ENCODE measurements at regions not wholly inside any gene's neighbourhood (a gene's known extent, or its start where the extent isn't known, plus 50 kb on each side); places are given as distances from the start of the nearest gene placed in this dataset.
A peak's percentile ranks its signal among the peaks of the same experiment; 100 is the strongest.

- WGBS, 5 donors: 70 to 83% (median 77%) methylated on average over 2 of the region's 2 CpGs
- H3K27me3 ChIP-seq (replicated peaks in 1 of 7): no peaks in the 10 kb centered on the region
- no peaks in the 10 kb centered on the region for H3K4me1 ChIP-seq
- intact Hi-C loops (cut with DNase I; ENCODE audit: low total_unique reads): no loop called here
- H3K4me3 ChIP-seq: no peak overlapping the region
- H3K9me3 ChIP-seq: peaks cover 0 to 10% (median 0%) of the 10 kb centered on the region in 8 donors
- TF ChIP-seq POLR2A (IDR thresholded peaks at IDR 0.05) (no peak), POLR2AphosphoS5 (IDR thresholded peaks at IDR 0.05) (no peak)
- TF ChIP-seq, protein P1, sequence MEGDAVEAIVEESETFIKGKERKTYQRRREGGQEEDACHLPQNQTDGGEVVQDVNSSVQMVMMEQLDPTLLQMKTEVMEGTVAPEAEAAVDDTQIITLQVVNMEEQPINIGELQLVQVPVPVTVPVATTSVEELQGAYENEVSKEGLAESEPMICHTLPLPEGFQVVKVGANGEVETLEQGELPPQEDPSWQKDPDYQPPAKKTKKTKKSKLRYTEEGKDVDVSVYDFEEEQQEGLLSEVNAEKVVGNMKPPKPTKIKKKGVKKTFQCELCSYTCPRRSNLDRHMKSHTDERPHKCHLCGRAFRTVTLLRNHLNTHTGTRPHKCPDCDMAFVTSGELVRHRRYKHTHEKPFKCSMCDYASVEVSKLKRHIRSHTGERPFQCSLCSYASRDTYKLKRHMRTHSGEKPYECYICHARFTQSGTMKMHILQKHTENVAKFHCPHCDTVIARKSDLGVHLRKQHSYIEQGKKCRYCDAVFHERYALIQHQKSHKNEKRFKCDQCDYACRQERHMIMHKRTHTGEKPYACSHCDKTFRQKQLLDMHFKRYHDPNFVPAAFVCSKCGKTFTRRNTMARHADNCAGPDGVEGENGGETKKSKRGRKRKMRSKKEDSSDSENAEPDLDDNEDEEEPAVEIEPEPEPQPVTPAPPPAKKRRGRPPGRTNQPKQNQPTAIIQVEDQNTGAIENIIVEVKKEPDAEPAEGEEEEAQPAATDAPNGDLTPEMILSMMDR (IDR thresholded peaks at IDR 0.05 in 8 of 11, conservative IDR thresholded peaks at IDR 0.05 in 3 of 11): no peak
- H3K36me3 ChIP-seq: no peaks in the 10 kb centered on the region
- no peak overlapping the region for H3K27ac ChIP-seq
- DNase-seq: no peak
These were observed 415.8 kb upstream of the CDH10 start for GRCh38 chr5:25060575-25060974.

DNA sequence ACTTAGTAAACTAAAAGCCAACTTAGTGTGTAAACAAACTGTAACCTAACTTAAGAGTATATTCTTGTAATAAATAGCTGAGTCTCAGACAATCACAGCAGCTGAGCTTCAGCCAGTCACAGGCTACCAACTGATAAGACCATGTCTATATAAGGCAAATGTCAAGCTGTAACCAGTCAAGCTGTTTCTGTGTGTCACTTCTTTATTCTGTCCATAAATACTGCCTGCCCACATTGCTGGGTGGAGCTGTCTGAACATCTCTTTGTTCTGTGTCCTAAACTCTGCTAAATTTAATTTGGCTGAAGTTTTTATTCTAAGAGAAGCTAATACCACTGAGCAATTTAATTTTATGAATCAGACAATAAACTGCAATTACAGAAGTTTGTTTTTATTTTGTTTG, 412.1 kb upstream of the CDH10 start:
- TF ChIP-seq POLR2A (IDR thresholded peaks at IDR 0.05) (no peak), POLR2AphosphoS5 (IDR thresholded peaks at IDR 0.05) (no peak)
- TF ChIP-seq, protein P1 (IDR thresholded peaks at IDR 0.05 in 8 of 11, conservative IDR thresholded peaks at IDR 0.05 in 3 of 11): no peak
- DNase-seq: no peak
- Histone ChIP-seq H3K27ac (no peak overlapping the region), H3K9me3 (peaks cover 0 to 10% (median 0%) of the 10 kb centered on the region in 8 donors), H3K4me1 (no peaks in the 10 kb centered on the region), H3K27me3 (replicated peaks in 1 of 7) (no peaks in the 10 kb centered on the region), H3K4me3 (no peak overlapping the region), H3K36me3 (no peaks in the 10 kb centered on the region)
- intact Hi-C loops (cut with DNase I; ENCODE audit: low total_unique reads): no loop called here

DNA sequence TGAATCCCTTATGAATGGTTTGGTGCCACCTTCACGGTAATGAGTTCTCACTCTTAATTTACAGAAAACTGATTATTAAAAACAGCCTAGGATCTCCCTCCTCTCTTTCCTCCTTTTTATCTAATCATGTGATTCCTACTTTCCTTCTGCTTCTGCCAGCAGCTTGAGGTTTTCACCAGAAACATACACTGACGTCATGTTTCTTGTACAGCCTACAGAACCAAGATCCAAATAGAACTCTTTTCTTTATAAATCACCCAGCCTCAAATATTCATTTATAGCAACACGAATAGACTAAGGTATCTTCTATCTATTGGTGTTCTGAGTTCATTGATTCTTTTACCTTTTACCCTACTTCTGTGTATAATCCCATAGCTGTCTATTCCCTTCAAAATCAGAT, 388.9 kb upstream of the CDH10 start:
- TF ChIP-seq POLR2AphosphoS5 (IDR thresholded peaks at IDR 0.05) (no peak), POLR2A (IDR thresholded peaks at IDR 0.05) (no peak)
- TF ChIP-seq, protein P1 (IDR thresholded peaks at IDR 0.05 in 8 of 11, conservative IDR thresholded peaks at IDR 0.05 in 3 of 11): no peak
- intact Hi-C loops (cut with DNase I; ENCODE audit: low total_unique reads): no loop called here
- Histone ChIP-seq H3K4me1 (no peaks in the 10 kb centered on the region), H3K27me3 (replicated peaks in 1 of 7) (no peaks in the 10 kb centered on the region), H3K9me3 (peaks cover 0 to 31% (median 7%) of the 10 kb centered on the region in 8 donors), H3K27ac (no peak overlapping the region), H3K36me3 (no peaks in the 10 kb centered on the region), H3K4me3 (no peak overlapping the region)
- DNase-seq: no peak
- WGBS, 5 donors: 54 to 83% (median 59%) methylated on average over 3 of the region's 3 CpGs

GRCh38 chr5:25029004-25029403, 384.2 kb upstream of the CDH10 start:
- DNase-seq: peak; percentile 24
- H3K4me1 ChIP-seq: no peaks in the 10 kb centered on the region
- H3K27ac ChIP-seq: no peak overlapping the region
- peaks cover 0 to 22% (median 6%) of the 10 kb centered on the region in 8 donors for H3K9me3 ChIP-seq
- no peak overlapping the region for H3K4me3 ChIP-seq
- H3K27me3 ChIP-seq (replicated peaks in 1 of 7): no peaks in the 10 kb centered on the region
- intact Hi-C loops (cut with DNase I; ENCODE audit: low total_unique reads): no loop called here
- H3K36me3 ChIP-seq: no peaks in the 10 kb centered on the region
- TF ChIP-seq POLR2A (IDR thresholded peaks at IDR 0.05): no peak
- TF ChIP-seq POLR2AphosphoS5 (IDR thresholded peaks at IDR 0.05): no peak
- TF ChIP-seq, protein P1 (IDR thresholded peaks at IDR 0.05 in 8 of 11, conservative IDR thresholded peaks at IDR 0.05 in 3 of 11): no peak
